ENCODE measurements at regions not wholly inside any gene's neighbourhood (a gene's known extent, or its start where the extent isn't known, plus 50 kb on each side); places are given as distances from the start of the nearest gene placed in this dataset.
"Not testable (repeated sequence)": the region's sequence is repeated elsewhere in the genome, so short reads cannot be mapped to it uniquely, and the experiment has no call there.

DNA sequence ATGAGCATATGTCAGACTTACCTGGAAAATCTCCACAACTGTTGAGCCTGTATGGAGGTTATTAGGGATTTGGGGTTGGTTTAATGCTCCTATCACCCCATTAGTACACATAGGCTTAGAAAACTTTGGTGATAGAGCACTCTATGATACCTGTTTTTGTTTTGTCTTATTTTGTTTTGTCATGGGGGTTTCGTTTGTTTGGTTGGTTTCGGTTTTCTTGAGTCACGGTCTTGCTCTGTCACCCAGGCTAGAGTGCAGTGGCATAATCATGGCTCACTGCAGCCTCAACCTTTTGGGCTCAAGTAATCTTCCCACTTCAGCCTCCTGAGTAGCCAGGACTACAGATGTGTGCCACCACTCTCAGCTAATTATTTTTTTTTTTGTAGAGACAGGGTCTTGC lies 70.0 kb downstream of the MZT1 start:
- no peak for DNase-seq (ENCODE audit: low read depth)

DNA sequence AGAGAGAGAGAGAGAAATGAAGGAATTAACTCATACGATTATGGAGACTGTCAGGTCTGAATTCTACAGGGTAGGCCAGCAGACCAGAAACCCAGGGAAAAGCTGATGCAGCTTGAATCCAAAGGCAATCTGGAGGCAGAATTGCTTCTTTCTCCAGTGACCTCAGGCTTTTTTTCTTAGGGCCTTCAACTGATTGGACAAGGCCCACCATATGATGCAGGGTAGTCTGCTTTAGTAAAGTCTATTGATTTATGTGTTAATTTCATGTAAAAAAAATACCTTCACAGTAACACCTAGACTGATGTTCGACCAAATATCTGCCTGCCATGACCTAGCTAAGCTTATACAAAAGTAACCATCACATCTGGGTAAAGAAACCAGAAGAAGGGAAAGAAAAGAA lies 71.1 kb downstream of the MZT1 start:
- no peak for DNase-seq (ENCODE audit: low read depth)

DNA sequence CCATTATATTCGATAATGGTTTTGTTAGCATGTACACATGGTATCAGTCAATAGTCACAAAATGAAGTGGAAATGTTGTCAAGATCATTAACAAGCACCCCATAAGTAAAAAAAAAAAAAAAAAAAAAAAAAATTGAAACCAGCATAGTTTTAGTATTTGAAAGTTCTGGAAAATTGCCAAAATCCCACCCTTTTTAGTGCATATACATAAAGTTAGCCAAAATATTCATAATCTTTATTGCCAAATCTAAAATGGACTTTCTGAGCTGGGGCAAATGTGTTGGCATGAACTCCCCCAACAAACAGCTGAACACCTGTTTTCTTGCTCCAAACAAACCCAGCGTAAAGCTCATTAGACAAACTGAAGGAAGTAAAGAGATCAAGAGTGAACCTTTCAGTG lies 73.9 kb downstream of the MZT1 start:
- no peak for DNase-seq (ENCODE audit: low read depth)

DNA sequence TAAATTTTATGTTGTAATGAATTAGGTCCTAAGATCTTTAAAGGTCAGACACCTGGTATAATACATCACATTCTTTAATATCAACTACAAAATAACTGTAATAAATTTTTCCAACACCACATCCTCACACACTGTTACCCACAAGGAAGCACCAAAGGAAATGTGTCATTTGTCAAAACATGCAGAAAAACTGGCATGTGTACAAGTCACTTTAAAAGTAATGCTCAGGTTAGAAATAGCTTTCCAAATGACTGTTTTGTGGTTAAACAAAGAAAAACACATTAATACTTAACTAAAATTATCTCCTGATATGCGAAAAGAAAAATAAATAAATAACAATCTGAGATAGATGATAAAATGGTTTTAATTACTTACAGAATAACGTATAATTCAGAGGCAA lies 74.7 kb downstream of the MZT1 start:
- no peak for DNase-seq (ENCODE audit: low read depth)

DNA sequence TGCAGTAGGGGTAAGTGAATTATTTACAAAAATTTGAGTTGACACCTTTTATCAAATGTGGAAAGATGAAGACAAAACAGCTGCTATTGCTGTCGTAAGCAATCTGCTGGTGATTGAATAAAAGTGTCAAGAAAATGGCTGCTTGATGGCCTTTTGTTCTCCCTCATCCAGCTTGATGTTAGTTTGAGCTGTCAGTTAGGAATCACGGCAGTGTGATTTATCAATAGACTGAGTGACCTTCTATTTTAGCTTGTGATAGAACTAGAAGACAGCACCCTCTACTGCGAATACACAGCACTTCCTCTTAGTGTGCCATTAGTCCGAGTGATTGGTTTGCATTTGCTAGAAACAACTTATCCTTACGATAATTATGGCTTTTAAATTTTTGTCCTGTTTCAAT lies 76.3 kb downstream of the MZT1 start:
- DNase-seq (ENCODE audit: low read depth) = no peak

DNA sequence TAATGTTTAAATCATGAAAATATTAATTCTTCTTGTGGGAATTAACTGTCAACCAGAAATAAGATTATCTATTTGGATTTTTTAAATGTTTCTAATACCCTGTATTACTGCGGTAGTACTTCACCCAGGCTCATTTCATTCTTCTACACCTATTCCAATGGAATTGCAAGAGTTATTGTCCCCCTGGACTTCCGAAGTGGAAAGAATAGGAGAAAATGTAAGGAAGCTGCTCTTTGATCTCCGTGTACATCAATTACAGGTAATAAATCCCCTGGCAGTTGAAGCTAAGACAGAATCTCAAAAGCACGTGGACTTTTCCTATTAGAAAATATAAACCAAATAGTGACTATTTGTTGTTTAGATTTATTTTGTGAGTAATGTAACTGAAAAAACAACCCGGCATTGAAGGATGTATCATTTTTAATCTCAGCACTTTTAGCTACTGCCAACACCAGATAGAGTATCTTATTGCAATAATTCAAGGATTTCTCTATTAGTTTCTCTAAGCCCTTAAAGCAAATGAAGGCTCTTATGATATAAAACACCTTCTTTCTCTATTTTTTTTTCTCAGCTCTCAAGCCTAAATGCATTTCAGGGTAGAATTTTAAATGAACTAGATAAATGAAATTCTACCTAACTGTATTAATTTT lies 77.3 kb downstream of the MZT1 start:
- DNase-seq (ENCODE audit: low read depth) = no peak

DNA sequence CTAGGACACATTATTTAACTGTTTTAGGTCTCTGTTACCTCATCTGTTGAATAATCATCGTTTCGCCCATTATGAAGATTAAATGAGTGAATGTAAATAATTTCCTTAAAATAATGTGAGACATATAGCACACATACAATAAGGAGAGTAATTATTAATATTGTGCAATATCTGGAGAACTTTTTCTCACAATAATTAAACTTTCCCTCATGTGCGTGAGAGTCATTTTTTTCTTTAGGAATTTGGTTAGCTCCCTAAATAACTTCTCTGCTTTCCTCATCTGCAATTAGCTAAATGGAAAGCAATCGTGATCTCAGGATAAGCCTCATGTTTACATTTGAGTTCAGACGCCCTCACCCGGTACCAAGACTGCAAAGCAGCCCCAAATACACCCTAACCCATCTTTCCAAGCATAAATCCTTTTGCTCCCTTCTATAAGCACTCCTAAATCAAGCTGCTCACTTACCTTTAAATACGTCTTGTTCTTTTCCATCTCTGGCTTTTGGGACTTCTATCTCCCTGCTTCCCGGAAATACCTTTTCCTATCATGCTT lies 78.8 kb downstream of the MZT1 start:
- no peak for DNase-seq (ENCODE audit: low read depth)

DNA sequence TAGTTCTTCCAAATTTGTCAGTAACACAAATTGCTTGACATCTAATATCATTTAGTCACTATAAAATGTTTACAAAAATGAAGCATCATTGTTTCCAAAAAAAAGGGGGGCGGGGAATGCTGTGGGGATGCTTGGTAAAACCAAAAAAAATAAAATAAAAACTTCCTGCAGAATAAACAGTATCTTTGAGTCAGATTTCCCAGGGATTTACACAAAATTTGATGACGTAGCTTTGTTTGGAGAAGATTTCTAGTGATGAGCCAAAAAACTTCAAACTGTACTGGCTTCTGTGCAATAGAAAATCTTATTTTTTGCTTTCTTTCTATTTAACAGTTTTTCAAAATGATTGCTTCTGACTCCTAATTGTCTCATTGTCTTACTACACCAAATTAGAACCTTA lies 80.0 kb downstream of the MZT1 start:
- no peak for DNase-seq (ENCODE audit: low read depth)

DNA sequence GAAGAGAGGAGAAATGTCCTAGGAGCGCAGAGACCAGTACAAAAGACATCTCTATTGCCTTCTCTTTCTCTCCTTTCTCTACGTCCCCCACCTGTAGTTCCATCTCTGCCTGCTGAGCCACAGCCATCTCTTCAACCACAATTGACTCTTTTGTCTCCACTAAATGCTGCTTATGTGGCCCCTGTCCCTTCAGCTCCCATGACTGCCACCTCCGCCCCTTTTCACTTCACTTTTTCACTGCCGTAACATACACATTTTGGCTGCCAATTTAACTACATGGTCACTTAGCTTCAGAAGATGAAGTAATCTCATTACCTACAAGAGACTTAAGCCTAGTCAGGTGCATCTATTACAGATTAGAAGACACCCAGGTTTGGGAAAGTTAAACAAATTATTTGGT lies 81.9 kb downstream of the MZT1 start:
- no peak for DNase-seq (ENCODE audit: low read depth)

DNA sequence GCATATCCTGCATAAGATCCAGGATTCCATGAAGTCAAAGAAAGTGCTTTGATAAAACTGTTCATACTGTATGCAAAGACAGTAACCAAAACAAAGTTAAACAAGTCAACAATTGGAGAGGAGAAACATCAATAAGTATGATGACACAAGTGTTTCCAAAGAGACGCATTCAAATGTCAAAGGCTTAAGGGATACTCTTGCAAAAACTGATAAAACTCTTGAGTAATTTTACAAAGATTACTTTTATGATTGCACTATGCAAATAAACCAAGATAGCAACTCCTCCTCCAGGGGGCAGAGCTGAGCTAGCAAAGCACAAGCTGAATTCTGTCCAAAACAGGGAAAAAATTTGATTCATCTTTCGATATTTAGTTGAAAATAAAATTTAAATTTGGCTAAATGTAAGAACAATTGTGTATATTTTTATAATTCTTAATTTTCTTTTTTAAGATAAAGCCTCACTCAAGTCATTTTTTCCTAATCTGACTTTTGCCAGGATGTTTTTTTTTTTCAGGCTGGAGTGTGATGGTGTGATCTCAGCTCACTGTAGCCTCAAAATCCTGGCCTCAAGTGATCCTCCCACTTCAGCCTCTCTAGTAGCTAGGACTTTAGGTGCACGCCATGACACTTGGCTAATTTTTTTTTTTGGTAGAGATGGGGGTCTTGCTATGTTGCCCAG lies 84.0 kb downstream of the MZT1 start:
- peak; percentile 28 for DNase-seq (ENCODE audit: low read depth)

DNA sequence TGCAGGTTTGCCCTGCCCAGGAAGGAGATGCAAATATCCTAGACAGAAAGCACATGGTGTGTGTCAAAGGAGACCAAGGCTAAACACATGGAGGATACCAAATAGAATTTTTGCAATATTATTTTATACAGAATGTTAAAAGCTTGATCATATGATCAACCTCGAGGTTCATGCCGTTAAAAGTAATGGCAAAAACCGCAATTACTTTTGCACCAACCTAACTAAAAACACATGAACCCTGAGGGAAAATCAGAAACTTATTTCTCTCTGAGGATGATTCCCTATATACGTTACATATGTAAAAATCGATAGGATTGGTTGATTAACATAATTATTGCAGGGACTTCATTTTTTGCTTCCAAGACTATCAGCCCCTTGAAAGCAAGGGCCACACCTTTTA lies 88.1 kb downstream of the MZT1 start:
- no peak for DNase-seq (ENCODE audit: low read depth)

DNA sequence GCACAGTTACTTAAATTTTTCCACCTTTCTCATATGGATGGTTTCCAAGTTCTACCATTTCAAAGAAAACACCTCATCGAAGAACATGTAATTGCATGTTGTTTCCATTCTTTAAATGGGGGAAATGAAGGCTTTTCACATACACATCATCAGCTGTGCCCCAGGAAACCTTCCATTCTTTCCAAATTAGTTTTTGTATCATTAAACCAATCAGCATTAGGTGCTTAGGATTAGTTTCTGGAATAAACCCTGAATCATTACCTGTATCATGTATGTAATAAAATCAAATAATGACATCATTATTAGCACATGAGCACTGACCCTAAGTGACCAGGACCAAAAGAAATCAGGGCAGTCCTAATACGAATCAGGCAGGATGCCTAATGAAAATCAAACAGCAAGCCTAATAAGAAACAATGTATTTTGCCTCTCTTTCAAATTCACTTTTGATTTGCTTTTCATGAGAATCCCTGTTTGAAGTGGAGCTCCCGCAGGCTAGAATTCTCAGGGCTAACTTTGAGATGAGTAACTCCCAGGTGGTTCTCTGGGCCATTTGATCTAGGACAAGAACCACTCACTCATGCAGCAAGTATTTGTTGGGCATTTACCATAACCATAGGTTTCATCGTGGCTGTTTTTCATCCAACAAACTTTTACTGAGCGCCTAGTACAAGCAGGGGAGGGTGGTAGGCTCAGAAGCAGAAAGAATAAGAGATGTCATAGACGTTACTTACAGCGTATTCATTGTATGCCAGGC lies 89.2 kb downstream of the MZT1 start:
- no peak for DNase-seq (ENCODE audit: low read depth)

DNA sequence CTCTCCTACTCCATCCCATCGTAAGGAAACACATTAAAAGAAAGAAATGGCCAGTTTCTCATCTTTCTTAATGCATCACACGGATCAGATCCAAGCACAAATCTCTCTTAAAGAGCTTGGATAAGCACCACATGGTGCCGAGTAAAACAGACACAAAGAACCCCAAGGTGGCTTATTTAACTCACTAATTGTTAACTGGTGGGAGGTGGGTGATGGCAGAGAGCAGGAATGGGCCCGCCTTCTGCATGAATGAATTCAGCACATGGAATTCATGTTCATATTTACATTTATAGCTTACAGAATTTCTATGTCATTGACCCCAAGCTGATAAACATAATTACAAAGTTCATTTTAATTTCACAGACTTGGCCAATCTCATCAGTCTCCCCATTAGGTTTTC lies 89.9 kb downstream of the MZT1 start:
- no peak for DNase-seq (ENCODE audit: low read depth)

DNA sequence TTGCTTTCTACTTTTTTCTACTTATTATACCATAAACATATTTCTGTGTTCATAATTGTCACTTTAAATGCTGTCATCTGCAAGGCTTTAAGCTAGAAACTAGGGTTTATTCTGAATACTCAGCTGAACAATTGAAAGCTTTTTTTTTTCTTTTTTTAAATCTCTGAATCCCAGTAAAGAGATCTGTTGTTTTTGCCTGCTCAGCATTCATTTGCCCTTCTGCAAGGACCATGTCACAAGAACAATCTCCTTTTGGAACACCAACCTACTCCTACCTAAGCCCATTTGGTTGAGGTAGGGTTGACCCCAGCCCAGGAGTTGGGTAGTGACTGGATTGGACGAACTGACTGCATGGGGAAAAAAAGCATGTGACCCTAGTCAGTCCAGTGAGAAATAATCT lies 92.6 kb downstream of the MZT1 start:
- DNase-seq (ENCODE audit: low read depth) = no peak

DNA sequence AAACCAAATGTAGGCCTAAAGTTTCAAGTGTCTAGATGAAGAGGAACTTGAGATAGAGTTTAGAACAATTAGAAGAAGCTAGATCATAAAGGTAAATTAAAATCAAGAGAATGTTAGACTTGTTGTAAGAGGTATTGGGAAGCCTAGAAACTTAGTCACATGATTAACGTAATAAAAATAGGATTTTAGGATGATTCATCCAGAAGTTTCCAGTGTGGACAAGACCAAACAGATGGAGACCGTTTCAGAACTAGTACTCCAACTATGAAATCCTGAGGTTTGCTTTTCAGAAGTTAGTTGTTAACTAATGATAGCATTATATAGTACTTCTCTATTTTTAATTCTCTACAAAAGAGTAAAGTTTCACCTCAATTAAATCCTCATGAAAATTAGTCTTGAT lies 104.9 kb downstream of the MZT1 start:
- DNase-seq (ENCODE audit: low read depth) = no peak

DNA sequence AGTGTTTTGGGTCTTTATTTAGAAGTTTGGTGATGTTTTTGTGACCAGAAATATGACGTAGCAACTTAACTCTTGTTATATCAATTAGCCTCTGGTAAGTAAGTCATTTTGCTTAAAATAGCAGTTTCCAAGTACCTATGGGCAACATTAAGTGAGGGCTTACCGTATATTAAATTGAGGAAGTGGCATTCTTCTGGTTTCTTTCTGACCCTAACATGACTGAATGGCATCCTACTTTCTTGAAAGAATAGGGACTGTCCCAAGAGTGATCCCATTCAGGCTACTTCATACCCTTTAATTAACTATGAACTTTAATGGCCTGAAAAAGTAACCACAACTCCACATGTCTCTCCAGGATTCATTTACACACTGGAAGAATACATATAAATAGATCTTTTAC lies 106.6 kb downstream of the MZT1 start:
- DNase-seq (ENCODE audit: low read depth) = no peak

DNA sequence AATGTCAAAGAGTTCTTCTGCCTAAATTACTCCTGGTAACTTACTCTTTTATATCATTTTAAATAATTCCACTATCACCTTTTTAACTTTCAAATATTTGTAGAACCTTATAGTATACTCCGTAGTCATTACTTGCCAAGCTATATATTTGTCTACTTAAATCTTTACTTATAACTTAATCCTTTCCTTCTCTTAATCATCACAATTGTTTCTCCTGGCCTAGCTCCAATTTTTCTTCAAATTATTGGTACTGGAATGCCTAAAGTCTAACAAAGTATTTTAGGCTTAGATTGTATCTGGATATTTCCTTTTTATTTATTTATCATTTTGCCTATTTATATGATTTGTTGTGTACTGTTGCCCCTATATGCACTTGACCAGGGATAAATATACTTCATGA lies 109.5 kb downstream of the MZT1 start:
- DNase-seq (ENCODE audit: low read depth) = no peak

DNA sequence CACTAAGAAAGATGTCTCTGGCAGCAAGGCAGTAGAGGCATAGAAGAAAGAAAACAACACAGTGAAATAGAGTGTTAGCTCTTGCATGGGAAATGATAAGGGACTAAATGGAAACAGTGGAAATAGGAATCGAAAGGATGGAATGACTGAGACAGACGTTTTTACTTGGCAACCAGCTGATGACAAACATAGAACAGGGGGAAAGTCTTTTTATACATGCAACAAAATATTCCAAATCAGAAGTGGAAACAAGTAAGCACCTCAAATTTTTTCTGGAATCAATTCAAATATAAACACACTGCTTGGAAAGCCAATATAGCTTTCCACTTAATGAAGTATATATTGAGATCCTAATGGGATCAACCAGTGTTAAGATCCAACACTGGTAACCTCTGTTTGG lies 110.2 kb downstream of the MZT1 start:
- no peak for DNase-seq (ENCODE audit: low read depth)

DNA sequence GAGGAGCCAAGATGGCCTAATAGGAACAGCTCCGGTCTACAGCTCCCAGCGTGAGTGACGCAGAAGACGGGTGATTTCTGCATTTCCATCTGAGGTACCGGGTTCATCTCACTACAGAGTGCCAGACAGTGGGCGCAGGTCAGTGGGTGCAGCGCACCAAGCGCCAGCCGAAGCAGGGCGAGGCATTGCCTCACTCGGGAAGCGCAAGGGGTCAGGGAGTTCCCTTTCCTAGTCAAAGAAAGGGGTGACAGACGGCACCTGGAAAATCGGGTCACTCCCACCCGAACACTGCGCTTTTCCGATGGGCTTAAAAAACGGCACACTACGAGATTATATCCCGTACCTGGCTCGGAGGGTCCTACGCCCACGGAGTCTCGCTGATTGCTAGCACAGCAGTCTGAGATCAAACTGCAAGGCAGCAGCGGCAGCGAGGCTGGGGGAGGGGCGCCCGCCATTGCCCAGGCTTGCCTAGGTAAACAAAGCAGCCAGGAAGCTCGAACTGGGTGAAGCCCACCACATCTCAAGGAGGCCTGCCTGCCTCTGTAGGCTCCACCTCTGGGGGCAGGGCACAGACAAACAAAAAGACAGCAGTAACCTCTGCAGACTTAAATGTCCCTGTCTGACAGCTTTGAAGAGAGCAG lies 117.1 kb downstream of the MZT1 start:
- DNase-seq (ENCODE audit: low read depth) = not testable (repeated sequence)

DNA sequence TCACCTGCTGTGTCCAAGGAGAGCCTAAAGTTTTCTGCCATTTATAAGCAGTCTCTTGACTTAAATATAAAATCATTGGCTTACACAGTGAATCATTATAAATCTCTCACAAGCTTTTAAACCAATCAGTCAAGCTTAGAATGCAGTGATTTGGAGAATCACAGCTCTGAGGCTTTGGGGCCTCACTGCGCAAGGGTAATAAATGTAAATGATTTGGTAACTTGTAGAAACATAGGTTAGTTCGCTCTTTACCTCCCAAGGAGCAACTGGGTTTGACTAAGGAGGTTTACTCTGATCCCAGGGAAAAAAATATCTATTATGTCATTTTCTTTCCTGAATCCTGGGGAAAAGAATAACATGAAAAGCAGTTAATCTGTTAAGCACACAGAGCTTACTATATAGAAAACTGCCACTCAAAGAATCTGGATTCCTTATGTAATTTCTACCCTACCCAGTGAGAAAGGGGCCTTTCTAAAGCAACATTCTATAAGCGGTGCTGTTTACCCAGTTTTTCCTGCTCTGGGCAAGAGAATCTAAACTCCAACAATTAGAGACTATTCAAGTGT lies 128.2 kb downstream of the MZT1 start:
- DNase-seq (ENCODE audit: low read depth) = no peak

DNA sequence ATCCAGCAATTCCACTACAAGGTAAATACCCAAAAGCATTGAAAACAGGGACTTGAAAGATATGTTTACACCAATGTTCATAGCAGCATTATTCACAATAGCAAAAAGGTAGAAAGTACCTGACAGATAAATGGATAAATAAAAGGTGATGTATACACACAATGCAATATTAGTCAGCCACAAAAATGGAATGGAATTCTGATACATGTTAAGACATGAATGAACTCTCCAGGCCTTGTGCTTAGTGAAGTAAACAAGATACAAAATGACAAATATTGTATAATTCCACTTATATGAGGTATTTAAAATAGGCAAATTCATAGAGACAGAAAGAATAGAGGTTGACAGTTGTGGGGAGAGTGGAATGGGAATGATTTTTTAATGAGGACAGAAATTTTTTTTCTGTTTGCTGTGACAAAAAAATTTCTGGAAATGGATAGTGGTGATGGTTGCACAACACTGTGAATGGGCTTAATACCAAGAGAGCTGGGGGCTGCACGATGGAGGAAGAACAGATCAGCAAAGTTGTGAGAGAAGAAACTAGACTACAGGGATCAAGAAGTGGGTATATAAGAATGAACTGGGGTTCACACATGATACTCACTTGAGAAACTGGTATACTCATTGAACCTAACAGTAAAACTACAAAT lies 137.2 kb downstream of the MZT1 start:
- no peak for DNase-seq (ENCODE audit: low read depth)

DNA sequence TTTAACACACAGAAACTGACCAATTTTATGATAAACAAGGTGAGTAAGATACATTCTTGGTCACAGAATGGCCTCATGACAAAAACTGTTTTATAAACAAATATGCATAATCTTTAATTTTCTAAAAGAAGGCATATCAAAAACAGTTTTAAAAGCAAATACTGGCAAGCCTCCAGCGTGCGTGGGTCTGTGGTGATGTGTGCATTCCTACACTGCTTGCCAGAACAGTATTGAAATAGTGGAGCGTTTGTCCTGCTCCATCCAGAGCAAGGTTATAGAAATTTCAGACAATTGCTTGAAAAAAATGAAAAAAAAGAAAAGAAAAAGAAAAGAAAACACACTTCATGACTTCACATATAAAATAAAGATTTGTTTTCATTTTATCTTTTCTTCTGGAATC lies 140.9 kb downstream of the MZT1 start:
- DNase-seq (ENCODE audit: low read depth) = no peak
